HT-29 (cell line): ENCODE measurements at regions not wholly inside any gene's neighbourhood (a gene's known extent, or its start where the extent isn't known, plus 50 kb on each side); places are given as distances from the start of the nearest gene placed in this dataset.

Source experiments
- DNase-seq: peaks from one replicate; pipeline ENCODE4 v3.0.0-alpha.2; 2015; ENCODE audit warnings: low spot score

DNA sequence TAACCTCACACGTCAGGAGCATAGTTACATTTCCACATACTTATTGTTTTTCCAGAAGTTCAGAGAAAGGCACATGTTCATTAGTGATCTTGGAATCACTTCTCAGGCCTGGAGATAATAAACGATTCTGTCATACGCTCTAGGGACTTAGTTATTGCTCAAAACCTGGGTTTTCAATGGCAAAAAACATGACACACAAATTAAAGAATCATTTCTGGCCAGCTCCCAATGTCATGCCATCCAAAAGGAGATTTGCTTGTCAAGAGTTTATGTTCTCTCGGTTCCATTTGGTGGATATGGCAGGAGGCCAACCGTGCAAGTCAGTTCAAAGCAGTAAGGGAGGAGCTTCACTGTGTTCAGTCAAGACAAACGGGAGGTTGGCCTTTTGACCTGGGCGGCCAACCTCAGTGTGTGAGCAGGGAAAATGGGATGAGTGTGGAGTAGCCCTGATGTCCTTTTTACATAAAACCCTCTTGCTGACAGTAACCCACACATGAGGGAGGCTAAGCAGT, 123.4 kb downstream of the NXNL2 start:
- DNase-seq = no peak

DNA sequence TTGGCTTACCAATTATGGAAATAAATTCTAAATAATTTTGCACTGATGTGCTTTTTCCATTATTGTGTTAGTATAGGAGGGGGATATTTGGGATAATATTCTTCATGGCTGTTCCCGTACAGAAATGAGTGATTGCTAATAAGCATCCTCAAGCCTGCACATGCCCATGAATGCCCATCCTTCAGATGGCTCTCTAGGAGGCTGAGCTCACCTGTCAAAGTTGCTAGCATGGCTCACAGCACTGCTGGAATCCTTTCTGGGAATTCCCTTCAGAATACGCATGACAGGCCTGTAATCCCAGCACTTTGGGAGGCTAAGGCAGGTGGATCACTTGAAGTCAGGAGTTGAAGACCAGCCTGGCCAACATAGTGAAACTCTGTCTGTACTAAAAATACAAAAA, 124.1 kb downstream of the NXNL2 start:
- DNase-seq = no peak

DNA sequence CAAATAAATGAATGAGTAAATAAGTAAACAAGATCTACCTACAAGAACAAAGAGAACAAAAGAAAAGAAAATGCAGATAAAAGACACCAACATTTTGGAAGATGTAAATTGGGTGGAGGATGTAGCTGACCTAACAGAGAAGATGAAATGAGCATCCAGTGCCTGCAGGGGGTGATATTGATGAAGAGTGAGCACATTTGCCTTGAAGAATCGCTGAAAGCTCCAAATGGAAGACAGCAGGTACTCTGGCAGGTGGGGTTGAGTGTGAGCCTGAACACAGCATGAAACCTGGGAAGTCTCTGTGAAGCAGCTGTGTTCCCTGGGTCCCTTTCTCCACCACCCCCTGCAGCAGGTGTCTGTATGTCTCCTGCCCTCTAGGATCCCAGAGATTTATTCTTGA, 125.6 kb downstream of the NXNL2 start:
- peak; percentile 34 for DNase-seq

DNA sequence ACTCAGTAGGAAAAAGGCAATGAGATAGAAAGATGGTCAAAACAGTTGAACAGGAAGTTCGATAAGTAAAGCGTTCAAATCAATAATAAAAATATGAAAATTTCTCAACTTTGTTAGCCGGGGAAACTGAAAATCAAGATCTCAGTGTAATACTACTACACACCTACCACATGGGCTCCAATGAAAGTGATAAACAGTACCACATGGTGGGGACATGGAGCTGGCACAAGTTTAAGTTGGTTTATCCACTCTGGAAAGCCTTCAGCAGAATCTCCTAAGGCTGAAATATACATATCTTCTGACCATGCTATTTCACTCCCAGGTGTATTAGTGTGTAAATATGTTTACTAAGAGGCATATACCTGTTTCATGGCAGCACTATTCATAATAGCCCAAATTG, 126.8 kb downstream of the NXNL2 start:
- no peak for DNase-seq

DNA sequence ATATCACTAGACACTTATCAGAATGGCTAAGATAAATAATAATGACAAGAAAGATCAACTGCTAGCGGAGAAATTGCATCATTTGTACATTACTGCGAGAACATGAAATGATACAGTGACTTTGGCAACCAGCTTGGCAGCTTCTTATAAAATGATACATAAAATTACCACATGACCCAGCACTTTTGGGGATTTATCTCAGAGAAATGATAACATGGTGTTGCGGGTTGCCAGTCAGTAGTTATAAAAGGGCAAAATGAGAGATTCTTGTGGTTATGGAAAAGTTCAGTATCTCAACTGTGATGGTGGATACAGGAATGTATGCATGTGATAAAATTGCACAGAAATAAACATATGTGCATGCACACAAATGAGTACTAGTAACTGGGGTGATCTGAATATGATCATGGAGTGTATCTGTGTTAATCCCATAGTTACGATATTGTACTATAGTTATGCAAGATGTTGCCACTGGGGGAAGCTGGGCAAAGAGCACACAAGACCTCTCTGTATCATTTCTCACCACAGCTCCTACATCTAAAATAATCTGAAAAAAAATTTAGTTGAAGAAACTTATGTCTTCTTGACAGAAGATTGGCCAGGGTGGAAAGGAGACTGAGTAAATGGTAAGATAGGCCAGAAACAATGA, 128.9 kb downstream of the NXNL2 start:
- no peak for DNase-seq

DNA sequence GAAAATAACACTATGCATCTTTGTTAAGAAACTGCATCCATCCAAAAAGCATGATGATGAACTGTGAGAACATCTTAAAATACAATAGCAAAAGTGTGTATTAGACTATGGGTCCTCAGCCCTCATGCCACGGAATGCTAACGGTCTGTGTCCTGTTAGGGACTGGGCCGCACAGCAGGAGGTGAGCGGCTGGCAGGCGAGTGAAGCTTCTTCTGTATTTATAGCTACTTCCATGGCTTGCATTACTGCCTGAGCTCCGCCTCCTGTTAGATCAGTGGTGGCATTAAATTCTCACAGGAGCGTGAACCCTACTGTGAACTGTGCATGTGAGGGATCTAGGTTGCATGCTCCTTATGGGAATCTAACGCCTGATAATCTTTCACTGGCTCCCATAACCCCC, 129.8 kb downstream of the NXNL2 start:
- DNase-seq = no peak

DNA sequence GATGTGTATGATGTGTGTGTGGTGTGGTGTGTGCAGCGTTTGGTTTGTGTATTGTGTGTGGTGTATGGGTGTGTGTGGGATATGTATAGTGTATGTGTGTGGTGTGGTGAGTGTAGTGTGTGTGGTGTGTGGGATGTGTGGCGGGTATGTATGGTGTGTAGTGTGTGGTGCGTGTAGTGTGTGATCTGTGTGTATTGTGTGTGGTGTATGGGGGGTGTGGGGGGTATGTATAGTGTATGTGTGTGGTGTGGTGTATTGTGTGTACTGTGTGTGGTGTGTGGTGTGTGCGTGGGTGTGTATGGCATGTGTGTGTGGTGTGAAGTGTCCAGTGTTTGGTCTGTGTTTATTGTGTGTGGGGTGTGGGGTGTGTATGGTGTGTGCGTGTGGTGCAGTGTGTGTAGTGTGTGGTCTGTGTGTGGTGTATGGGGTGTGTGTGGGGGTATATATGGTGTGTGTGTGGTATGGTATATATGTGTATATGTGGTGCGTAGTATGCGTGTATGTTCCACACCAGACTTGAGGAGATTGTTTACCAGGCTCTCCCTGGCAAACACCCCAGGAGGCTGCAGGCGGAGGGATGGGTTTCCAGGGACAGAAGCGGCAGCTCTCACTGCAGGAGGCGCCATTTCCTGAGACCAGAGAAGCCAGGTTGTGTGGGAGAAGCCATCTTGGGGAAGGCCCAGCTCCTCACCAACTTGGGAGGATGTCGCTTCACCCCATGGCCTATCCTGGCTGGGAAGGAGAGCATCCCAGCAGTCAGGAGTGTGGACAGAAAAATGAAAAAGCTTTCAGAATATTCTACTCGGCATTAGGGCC, 138.1 kb downstream of the NXNL2 start:
- DNase-seq = no peak

DNA sequence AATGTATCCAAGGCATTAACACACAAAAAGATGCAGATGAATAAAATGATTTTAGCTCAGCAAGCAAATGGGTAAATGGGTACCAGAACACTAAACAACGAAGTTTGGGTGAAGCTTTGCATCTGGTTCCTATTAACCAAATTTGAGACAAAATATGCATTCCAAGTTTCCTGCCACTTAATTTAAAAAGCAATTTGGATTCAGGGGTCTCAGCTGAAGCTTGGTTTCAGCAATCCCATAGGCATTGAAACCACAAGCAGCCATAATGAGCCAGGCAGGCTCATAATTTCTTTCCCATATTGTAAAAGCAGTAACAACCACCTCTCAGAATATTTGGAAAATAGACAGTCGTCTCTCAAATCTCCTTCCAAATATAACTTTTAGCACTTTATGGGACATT, 138.9 kb downstream of the NXNL2 start:
- no peak for DNase-seq

DNA sequence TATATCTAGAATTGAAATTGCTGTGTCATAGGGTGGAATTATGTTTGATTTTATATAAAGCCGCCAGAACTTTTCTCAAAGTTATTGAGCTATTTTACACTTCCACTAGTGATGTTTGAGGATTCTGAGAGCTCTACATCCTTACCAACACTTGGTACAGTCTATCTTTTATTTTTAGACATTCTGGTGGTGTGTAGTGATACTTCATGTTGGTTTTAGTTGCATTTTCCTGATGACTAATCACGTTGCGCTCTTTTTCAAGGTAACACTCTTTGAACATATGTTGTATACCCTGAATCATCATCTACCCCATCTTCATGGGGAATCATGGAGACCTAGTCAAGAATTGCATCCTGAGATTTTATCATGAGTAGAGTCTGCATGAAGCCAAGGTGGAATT, 141.7 kb downstream of the NXNL2 start:
- DNase-seq = no peak

DNA sequence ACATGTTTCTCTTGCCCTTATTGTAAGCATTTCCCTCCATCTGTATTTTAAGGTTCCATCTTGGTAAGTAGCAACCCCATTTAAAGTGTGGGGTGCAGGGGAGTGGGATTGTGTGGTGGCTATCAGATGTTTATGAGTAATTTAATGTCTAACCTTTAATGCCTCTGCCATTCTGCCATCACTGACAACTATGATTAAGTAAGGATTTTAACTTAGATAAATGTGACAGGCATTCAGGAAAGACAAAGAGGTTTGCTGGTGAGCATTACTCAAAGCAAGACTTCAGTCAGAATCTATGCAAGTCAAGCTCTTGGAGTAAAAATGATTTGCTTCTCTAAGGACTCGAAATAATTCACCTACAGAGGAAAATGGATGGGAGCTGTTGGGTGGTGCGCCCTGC, 143.0 kb downstream of the NXNL2 start:
- DNase-seq = no peak

DNA sequence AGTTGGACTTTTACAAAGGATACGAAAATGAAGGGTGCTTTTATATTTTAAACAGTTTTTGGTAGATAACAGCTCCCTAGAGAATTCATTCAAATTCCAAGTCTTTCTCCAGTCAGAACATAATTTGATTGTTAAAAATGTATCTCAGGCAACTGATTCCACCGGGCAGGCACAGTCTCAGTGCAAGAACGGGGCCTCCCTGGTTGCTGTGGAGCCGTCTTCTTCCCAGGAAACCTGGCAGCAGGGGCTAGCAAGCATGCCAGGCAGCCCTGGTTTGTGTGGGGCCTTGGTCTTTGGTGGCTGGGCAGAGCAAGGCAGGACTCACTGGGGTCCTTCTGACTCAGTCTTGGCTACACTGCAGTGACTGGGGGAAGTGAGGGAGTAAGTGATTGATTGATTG, 143.5 kb downstream of the NXNL2 start:
- DNase-seq = no peak

DNA sequence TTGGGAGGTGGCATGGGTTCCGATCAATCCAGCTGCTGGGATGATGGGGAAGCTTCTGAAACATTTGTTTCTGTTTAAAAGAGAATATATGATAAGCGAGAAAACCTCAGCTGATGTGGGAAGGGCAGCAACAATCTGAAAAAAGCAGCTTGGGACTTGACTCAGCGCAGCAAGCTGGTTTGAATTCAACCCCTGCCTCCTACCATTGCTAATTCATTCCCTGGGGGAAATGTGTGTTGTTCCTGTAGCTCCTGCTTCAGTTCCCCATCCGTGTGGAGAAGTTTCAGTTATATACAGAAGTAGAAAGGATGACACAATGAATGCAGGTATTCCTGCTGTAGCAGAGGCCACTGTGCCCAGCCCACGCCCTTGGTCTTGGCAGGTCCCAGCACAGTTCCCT, 145.1 kb downstream of the NXNL2 start:
- no peak for DNase-seq

DNA sequence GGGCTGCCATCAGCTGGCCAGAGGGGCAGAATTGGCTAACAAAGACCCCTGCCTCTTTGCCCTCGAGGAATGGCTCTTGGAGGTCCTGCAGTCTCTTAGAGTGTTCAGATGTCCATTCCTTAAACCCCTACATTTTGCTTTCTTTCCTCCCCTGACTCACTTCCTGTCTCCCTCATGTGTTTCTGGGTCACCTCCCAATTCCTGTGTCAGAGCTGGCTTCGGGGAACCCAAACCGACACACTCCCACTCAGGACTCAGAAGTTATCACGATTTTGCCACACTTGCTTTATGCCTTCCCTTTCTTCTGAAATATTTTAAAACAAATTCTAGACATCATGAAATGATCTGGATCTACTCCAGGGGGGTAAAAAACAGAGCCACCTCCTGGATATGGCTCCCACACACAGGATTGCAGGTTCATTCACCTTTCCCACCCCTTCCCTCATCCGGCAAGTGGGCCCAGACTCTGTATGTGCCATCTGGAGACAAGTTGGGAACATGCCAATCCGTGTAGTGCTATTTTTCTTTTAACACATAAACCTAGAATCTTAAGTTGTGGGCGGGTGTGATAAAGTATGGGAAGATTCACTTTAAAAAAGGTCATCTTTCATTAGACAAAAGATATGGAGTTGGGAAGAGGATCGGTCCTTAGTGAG, 145.7 kb downstream of the NXNL2 start:
- no peak for DNase-seq

DNA sequence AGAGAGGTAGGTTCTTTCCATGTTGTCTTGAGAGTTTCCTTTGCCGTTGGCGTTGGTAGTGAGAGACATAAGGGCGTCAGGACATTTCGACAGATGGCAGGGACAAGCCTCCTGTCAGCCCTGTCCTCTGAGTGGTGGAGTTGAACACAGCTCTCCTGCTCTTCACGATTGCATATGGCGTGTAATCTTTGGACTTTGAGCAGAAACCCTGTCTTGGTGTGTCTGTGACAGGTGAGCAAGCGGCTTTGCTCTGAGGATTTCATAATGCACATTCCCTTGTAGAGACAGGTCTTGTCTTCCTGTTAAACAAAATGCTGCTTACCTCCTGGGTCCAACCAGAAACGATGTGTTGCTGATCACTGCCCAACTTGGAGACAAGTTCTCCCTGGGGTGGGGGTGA, 146.5 kb downstream of the NXNL2 start:
- no peak for DNase-seq

DNA sequence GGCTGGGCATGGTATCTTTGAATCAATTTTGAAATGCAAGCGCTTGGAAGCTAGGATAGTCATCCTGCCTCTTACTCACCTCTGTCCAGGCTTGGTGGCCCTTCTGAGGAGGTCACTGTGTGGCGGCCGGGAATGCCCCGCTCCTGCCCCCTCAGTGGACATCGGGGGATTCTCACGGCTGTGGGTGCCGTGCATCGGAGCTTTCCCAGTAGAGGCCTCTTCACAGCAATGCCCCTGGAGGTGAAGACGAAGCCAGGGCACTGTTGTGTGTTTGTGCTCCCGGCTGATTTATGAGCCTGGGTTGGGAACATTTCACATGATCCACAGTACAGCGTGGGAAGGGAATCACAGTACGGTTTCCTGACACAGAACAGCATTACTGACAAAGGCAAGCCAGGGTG, 147.5 kb downstream of the NXNL2 start:
- DNase-seq = no peak

DNA sequence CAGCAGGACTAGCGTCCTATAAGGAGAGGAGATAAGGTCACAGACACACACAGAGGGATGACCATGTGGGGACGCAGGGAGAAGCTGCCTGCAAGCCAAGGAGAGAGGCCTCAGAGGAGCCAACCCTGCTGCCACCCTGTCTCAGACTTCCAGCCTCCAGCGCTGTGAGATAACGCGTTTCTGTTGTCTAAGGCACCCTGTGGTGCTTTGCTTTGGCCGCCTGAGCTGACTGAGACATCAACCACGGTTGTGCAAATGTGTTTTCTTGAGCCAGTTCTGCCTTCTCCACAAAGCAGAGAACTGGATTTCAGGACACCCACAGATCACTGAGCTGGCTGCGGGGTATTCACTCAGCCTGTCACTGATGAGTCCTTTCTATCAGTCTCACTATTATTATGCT, 149.1 kb downstream of the NXNL2 start:
- no peak for DNase-seq

DNA sequence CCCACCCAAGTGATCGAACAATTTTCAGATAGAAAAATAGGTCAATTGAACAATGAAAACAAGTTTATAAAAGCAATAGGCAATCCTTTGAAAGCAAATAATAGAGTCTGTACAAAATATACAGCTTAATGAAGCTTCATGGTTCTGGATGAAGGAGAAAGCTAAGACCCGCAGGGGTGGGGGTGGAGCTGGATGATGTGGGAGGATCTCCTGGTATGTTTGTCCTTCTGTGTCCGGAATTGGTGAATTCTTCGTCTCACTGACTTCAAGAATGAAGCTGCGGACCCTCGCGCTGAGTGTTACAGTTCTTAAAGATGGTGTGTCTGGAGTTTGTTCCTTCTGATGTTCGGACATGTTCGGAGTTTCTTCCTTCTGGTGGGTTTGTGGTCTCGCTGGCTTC, 149.9 kb downstream of the NXNL2 start:
- no peak for DNase-seq

DNA sequence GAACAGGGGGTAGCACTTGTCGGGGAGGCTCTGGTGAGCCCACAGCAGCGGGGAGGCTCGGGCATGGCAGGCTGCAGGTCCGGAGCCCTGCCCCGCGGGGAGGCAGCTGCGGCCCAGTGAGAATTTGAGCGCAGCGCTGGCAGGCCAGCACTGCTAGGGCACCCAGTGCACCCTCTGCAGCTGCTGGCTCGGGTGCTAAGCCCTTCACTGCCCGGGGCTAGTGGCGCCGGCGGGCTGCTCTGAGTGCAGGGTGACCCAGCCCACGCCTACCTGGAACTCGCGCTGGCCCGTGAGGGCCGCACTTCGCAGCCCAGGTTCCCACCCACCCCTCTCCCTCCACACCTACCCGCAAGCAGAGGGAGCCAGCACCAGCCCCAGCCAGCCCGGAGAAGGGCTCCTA, 151.0 kb downstream of the NXNL2 start:
- no peak for DNase-seq

DNA sequence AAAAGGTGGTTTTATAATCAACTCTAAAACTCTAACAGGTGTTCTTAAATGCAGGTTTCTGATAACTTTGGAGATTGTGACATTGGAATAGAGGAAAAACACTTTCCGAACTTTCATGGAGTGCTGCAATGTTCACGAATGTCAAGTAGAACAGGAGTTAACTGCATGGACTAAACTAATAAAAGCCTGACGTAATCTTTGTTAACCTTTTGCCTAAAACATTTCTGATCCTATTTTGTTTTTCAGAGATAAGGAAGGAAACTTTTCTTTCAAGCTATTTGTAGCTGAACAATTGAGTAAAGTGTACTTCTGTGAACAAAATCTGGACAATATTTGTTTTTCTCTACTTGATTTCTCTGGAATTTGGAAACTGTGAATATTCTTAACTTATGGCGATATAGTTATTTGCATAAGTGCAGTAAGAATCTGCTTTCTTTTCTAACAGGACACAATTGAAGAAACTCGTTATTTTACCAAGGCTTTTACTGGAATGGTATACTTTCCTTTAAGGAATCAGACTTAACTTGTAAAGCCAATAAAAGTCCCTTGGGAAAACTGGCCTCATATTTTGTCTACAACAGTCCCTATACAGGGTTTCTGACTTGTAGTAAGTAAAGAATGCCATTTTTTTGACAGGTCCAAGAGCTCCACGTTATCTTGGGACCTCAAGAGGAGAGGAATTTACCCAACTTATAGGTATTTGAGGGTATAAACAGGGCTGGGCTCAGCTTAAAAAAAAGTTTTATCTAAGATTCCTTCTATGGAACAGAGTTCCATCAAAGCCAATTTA, 154.7 kb downstream of the NXNL2 start:
- DNase-seq = no peak

DNA sequence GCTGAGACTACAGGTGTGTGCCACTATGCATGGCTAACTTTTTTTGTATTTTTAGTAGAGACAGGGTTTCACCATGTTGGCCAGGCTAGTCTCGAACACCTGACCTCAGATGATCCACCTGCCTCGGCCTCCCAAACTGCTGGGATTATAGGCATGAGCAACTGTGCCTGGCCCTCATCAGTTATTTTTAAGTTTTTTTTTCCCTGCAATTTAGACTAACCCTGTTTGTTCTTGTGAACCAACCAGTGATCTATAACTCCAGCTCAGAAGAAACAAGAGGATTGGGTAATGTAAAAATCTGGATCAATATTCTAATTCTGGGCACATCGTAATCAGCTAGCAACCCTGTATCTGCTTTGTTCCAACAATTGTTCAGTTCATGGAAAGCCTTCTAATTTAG, 155.7 kb downstream of the NXNL2 start:
- DNase-seq = no peak

DNA sequence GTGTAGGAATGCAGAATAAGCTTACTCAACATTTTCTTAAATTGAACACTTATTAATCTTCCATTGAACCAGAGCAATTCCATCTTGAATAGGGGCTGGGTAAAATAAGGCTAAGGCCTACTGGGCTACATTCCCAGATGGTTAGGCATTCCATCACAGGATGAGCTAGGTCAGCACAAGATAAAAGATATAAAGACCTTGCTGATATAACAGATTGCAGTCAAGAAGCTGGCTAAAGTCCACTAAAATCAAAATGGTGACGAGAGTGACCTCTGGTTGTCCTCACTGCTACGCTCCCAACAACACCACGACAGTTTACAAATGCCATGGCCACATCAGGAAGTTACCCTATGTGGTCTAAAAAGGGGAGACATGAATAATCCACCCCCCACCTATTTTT, 156.1 kb downstream of the NXNL2 start:
- DNase-seq = no peak

DNA sequence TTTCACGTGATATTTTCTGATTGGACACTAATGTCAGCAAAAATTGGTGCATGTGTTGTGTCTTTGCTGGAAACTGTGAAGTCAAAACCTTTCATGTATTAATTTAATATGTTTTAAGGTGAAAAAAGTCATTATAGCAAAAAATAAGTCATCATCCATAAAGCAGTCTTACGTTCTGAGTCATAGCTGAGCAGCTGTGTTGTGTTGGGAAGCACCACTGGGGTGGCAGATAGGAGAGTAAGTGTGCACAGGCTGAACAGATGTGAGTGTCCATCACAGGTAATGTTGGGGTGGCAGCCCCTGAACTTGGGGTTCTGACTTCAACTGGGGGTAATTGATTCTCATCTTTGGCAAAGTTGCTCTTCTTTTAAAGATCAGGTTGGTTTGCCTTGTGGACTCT, 156.8 kb downstream of the NXNL2 start:
- DNase-seq = no peak
